Adrenal gland (tissue), 5 donors: ENCODE measurements at regions not wholly inside any gene's neighbourhood (a gene's known extent, or its start where the extent isn't known, plus 50 kb on each side); places are given as distances from the start of the nearest gene placed in this dataset.
"Not testable (repeated sequence)": the region's sequence is repeated elsewhere in the genome, so short reads cannot be mapped to it uniquely, and the experiment has no call there.

ENCODE experiments used
- CTCF ChIP-seq, 6 experiments: fragments of 450-650 bp in 4 of 6; fragments of 200-600 bp in 2 of 6; sonication (generic) in 1 of 6; IDR thresholded peaks; 1 replicate in 5 of 6; 2 replicates in 1 of 6; pipeline versions ENCODE4 v1.5.1 to v1.8.0; 2016 to 2021; ENCODE audit warnings: antibody characterized with exemption in 6 of 6, mild to moderate bottlenecking in 2 of 6, moderate library complexity in 1 of 6
- POLR2A ChIP-seq, 2 donors: fragments of 450-650 bp; IDR thresholded peaks; one replicate each; pipeline ENCODE4 v1.6.1; 2017; ENCODE audit warnings: antibody characterized with exemption in 2 of 2, mild to moderate bottlenecking in 2 of 2, moderate library complexity in 1 of 2
- donor health status: DM: no; HTN: no; CAD: no.

DNA sequence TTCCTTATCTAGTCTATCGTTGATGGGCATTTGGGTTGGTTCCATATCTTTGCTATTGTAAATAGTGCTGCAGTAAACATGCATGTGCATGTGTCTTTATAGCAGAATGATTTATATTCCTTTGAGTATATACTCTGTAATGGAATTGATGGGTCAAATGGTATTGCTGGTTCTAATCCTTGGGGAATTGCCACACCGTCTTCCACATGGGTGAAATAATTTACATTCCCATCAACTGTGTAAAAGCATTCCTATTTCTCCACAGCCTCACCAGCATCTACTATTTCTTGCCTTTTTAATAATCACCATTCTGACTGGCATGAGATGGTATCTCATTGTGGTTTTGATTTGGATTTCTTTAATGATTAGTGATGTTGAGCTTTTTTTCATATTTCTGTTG lies 430.5 kb upstream of the TMPRSS15 start:
- TF ChIP-seq CTCF, POLR2A (IDR thresholded peaks at IDR 0.05): not testable (repeated sequence)
